H9 (cell line): ENCODE measurements at regions not wholly inside any gene's neighbourhood (a gene's known extent, or its start where the extent isn't known, plus 50 kb on each side); places are given as distances from the start of the nearest gene placed in this dataset.

Experiments
- DNase-seq: peaks from one replicate; pipeline ENCODE4 v3.0.0-alpha.2; 2017
- H2AFZ ChIP-seq: one replicate; pipeline ENCODE4 v1.6.1; 2013; ENCODE audit warnings: mild to moderate bottlenecking, low read length, control low read depth, moderate library complexity
- H2AK5ac ChIP-seq: 2 replicates; pipeline ENCODE4 v1.6.1; 2013; ENCODE audit warnings: low read length, control low read depth, mixed read lengths; ENCODE audit not compliant: insufficient read length
- H2BK120ac ChIP-seq: one replicate; pipeline ENCODE4 v1.6.1; 2013; ENCODE audit warnings: low read depth, mild to moderate bottlenecking, low read length, control low read depth, inconsistent platforms; ENCODE audit not compliant: poor library complexity, severe bottlenecking
- H2BK12ac ChIP-seq: 2 replicates; pipeline ENCODE4 v1.6.1; 2013; ENCODE audit warnings: low read length, control low read depth, mixed read lengths, low read depth; ENCODE audit not compliant: insufficient read length
- H2BK15ac ChIP-seq: 2 replicates; pipeline ENCODE4 v1.6.1; 2013; ENCODE audit warnings: low read depth, low read length, control low read depth
- H2BK20ac ChIP-seq: one replicate; pipeline ENCODE4 v1.6.1; 2013; ENCODE audit warnings: low read depth, mild to moderate bottlenecking, low read length, control low read depth, inconsistent platforms; ENCODE audit not compliant: poor library complexity, severe bottlenecking
- H2BK5ac ChIP-seq: 2 replicates; pipeline ENCODE4 v1.6.1; 2013; ENCODE audit warnings: low read length, control low read depth, mixed read lengths; ENCODE audit not compliant: insufficient read length
- H3K14ac ChIP-seq: 2 replicates; pipeline ENCODE4 v1.6.1; 2013; ENCODE audit warnings: low read length, control low read depth; ENCODE audit not compliant: insufficient read depth
- H3K18ac ChIP-seq: 2 replicates; pipeline ENCODE4 v1.6.1; 2013; ENCODE audit warnings: low read depth, mild to moderate bottlenecking, mixed read lengths, low read length, control low read depth; ENCODE audit not compliant: insufficient read length
- H3K23ac ChIP-seq: 2 replicates; pipeline ENCODE4 v1.6.1; 2013; ENCODE audit warnings: low read length, control low read depth, mixed read lengths, low read depth; ENCODE audit not compliant: insufficient read length
- H3K23me2 ChIP-seq: 2 replicates; pipeline ENCODE4 v1.6.1; 2013; ENCODE audit warnings: low read depth, mild to moderate bottlenecking, mixed read lengths, low read length, control low read depth; ENCODE audit not compliant: insufficient read length, poor library complexity, severe bottlenecking
- H3K27ac ChIP-seq: 2 replicates; pipeline ENCODE4 v1.5.1; 2013; ENCODE audit warnings: low read length, control low read depth, mixed read lengths, low read depth; ENCODE audit not compliant: insufficient read length
- H3K27me3 ChIP-seq: 2 replicates; pipeline ENCODE4 v1.6.1; 2013; ENCODE audit warnings: low read length, control low read depth, inconsistent platforms; ENCODE audit not compliant: insufficient read depth
- H3K4ac ChIP-seq: 2 replicates; pipeline ENCODE4 v1.6.1; 2013; ENCODE audit warnings: low read depth, mild to moderate bottlenecking, control low read depth, inconsistent platforms, low read length, moderate library complexity
- H3K4me1 ChIP-seq: 2 replicates; pipeline ENCODE4 v1.6.1; 2013; ENCODE audit warnings: low read length, control low read depth, inconsistent platforms; ENCODE audit not compliant: insufficient read depth
- H3K4me2 ChIP-seq: 2 replicates; pipeline ENCODE4 v1.6.1; 2013; ENCODE audit warnings: low read length, control low read depth, mixed read lengths; ENCODE audit not compliant: insufficient read length, insufficient read depth
- H3K56ac ChIP-seq: 2 replicates; pipeline ENCODE4 v1.6.1; 2013; ENCODE audit warnings: low read depth, mild to moderate bottlenecking, mixed read lengths, low read length, control low read depth; ENCODE audit not compliant: insufficient read length
- H3K79me1 ChIP-seq: 2 replicates; pipeline ENCODE4 v1.6.1; 2013; ENCODE audit warnings: low read depth, mild to moderate bottlenecking, moderate library complexity, low read length, control low read depth, inconsistent platforms; ENCODE audit not compliant: insufficient read depth, poor library complexity, severe bottlenecking
- H3K79me2 ChIP-seq: 2 replicates; pipeline ENCODE4 v1.6.1; 2013; ENCODE audit warnings: low read length, control low read depth, inconsistent platforms; ENCODE audit not compliant: insufficient read depth
- H3K9ac ChIP-seq: 2 replicates; pipeline ENCODE4 v1.6.1; 2013; ENCODE audit warnings: low read length, control low read depth, mixed read lengths; ENCODE audit not compliant: insufficient read length; ENCODE audit errors: extremely low read depth
- H3K9me3 ChIP-seq: one replicate; pipeline ENCODE4 v1.6.1; 2013; ENCODE audit warnings: low read depth, low read length, inconsistent platforms; ENCODE audit not compliant: control insufficient read depth
- H3T11ph ChIP-seq: one replicate; pipeline ENCODE4 v1.6.1; 2013; ENCODE audit warnings: mild to moderate bottlenecking, low read length, control low read depth, inconsistent platforms
- H4K20me1 ChIP-seq: one replicate; pipeline ENCODE4 v1.6.1; 2013; ENCODE audit not compliant: control insufficient read depth, insufficient read length, insufficient read depth
- H4K5ac ChIP-seq: 2 replicates; pipeline ENCODE4 v1.6.1; 2013; ENCODE audit warnings: low read depth, mild to moderate bottlenecking, mixed read lengths, low read length, control low read depth; ENCODE audit not compliant: insufficient read length
- H4K8ac ChIP-seq: replicated peaks from 2 replicates; pipeline ENCODE4 v1.6.1; 2013; ENCODE audit warnings: low read length, control low read depth, mixed read lengths, low read depth; ENCODE audit not compliant: insufficient read length
- H4K91ac ChIP-seq: 2 replicates; pipeline ENCODE4 v1.6.1; 2013; ENCODE audit warnings: low read depth, mild to moderate bottlenecking, moderate library complexity, mixed read lengths, low read length, control low read depth; ENCODE audit not compliant: insufficient read length
- H3K27ac Mint-ChIP-seq, 3 experiments: 2 replicates in 2 of 3; 3 replicates in 1 of 3; pipeline ENCODE4 v1.8.0; 2020 to 2021; ENCODE audit warnings: mixed read lengths in 3 of 3, mild to moderate bottlenecking in 1 of 3, moderate library complexity in 1 of 3
- H3K27me3 Mint-ChIP-seq: 2 replicates; pipeline ENCODE4 v1.8.0; 2021; ENCODE audit warnings: low read depth, mild to moderate bottlenecking, moderate library complexity, mixed read lengths
- H3K36me3 Mint-ChIP-seq, 3 experiments: 2 replicates in 2 of 3; 3 replicates in 1 of 3; pipeline ENCODE4 v1.8.0; 2020 to 2021; ENCODE audit warnings: low read depth in 3 of 3, mixed read lengths in 3 of 3; ENCODE audit not compliant: insufficient read depth in 1 of 3
- H3K4me1 Mint-ChIP-seq, 2 experiments: 2 replicates each; pipeline ENCODE4 v1.8.0; 2020; ENCODE audit warnings: mixed read lengths in 2 of 2
- H3K4me3 Mint-ChIP-seq, 2 experiments: 2 replicates in 1 of 2; 3 replicates in 1 of 2; pipeline ENCODE4 v1.8.0; 2020 to 2021; ENCODE audit warnings: mild to moderate bottlenecking in 2 of 2, mixed read lengths in 2 of 2, moderate library complexity in 1 of 2
- H3K9me3 Mint-ChIP-seq, 2 experiments: 2 replicates in 1 of 2; 3 replicates in 1 of 2; pipeline ENCODE4 v1.8.0; 2020; ENCODE audit warnings: mild to moderate bottlenecking in 2 of 2, mixed read lengths in 2 of 2, moderate library complexity in 1 of 2
- WGBS: extraction: QIAGEN DNeasy Blood & Tissue Kit; methylation state at CpG from one replicate; pipeline ENCODE4 v1.1.7; 2013; ENCODE audit warnings: missing lambda C conversion rate, low lambda C conversion rate, mixed read lengths; ENCODE audit not compliant: insufficient read length; ENCODE audit errors: extremely low coverage; 5-methylcytosine and 5-hydroxymethylcytosine counted together
- TF ChIP-seq, protein P1 (sequence below): fragments of 200-600 bp; sonication (generic); conservative IDR thresholded peaks from 3 replicates; pipeline ENCODE4 v1.8.0; 2021; ENCODE audit warnings: antibody characterized with exemption, mild to moderate bottlenecking

GRCh38 chr7:54242776-54243175, 299.4 kb upstream of the VSTM2A start:
- WGBS = no CpG with 5 or more reads among the region's 6 CpGs
- Histone ChIP-seq H3K79me1 (no peaks in the 10 kb centered on the region), H3K23ac (no peak overlapping the region), H2AK5ac (no peak overlapping the region), H2BK120ac (no peak overlapping the region), H2BK15ac (no peak overlapping the region), H3K27me3 (no peaks in the 10 kb centered on the region), H3K4me2 (no peak overlapping the region), H2BK5ac (no peak overlapping the region), H3K9me3 (no peaks in the 10 kb centered on the region), H4K91ac (no peak overlapping the region), H3K18ac (no peak overlapping the region), H3T11ph (no peak overlapping the region), H3K4ac (no peak overlapping the region), H4K20me1 (no peaks in the 10 kb centered on the region), H4K8ac (no peak overlapping the region), H3K56ac (no peak overlapping the region), H2AFZ (no peak overlapping the region), H3K9ac (no peak overlapping the region), H3K79me2 (no peaks in the 10 kb centered on the region), H3K27ac (no peak overlapping the region), H3K23me2 (no peaks in the 10 kb centered on the region), H4K5ac (no peak overlapping the region), H3K4me1 (no peaks in the 10 kb centered on the region), H3K14ac (no peak overlapping the region), H2BK20ac (no peak overlapping the region), H2BK12ac (no peak overlapping the region)
- Mint-ChIP-seq H3K36me3 (no peaks in the 10 kb centered on the region; a peak in 1 of 7 replicates), H3K27ac (no peak overlapping the region), H3K4me3 (no peak overlapping the region), H3K4me1 (peaks cover 0 to 10% of the 10 kb centered on the region in 2 experiments; a peak in 2 of 4 replicates), H3K9me3 (no peaks in the 10 kb centered on the region), H3K27me3 (no peaks in the 10 kb centered on the region)
- TF ChIP-seq, protein P1, sequence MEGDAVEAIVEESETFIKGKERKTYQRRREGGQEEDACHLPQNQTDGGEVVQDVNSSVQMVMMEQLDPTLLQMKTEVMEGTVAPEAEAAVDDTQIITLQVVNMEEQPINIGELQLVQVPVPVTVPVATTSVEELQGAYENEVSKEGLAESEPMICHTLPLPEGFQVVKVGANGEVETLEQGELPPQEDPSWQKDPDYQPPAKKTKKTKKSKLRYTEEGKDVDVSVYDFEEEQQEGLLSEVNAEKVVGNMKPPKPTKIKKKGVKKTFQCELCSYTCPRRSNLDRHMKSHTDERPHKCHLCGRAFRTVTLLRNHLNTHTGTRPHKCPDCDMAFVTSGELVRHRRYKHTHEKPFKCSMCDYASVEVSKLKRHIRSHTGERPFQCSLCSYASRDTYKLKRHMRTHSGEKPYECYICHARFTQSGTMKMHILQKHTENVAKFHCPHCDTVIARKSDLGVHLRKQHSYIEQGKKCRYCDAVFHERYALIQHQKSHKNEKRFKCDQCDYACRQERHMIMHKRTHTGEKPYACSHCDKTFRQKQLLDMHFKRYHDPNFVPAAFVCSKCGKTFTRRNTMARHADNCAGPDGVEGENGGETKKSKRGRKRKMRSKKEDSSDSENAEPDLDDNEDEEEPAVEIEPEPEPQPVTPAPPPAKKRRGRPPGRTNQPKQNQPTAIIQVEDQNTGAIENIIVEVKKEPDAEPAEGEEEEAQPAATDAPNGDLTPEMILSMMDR = no peak
- no peak for DNase-seq
